GM08714 (cell line): ENCODE measurements at regions not wholly inside any gene's neighbourhood (a gene's known extent, or its start where the extent isn't known, plus 50 kb on each side); places are given as distances from the start of the nearest gene placed in this dataset.
"Not testable (repeated sequence)": the region's sequence is repeated elsewhere in the genome, so short reads cannot be mapped to it uniquely, and the experiment has no call there.

Experiments
- H3K4me3 ChIP-seq: fragments of 200-500 bp; sonication (Bioruptor generic); 2 replicates; pipeline ENCODE4 v1.5.1; 2014; ENCODE audit warnings: mild to moderate bottlenecking, low read length, inconsistent platforms
- ZNF274 ChIP-seq: IDR thresholded peaks from 2 replicates; pipeline ENCODE4 v1.6.1; 2012; ENCODE audit warnings: mild to moderate bottlenecking, low read depth, low read length

DNA sequence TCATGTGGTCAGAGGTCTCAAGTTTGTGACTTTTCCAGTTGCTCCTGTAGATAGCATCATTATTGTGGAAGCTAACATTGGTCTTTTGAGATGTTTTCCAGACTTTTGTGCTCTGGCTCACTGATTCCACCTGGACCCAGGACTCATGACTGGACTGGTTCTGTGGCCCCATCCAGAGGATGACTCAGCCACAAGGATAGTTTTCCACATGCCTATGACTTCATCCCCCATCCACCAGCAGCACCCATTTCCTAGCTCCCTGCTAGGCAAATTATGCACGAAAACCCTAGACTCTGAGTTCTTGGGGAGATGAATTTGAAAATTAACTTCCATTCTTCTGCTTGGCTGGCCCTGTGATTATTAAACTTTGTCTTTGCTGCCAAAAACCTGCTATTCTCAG is 949.3 kb downstream of the MRPL39 start:
- no peak overlapping the region for H3K4me3 ChIP-seq
- no peak for TF ChIP-seq ZNF274

- no peak overlapping the region for H3K4me3 ChIP-seq
- TF ChIP-seq ZNF274, result no peak
Measured at GRCh38 chr21:24649691-24650090, 957.6 kb downstream of the MRPL39 start.

DNA sequence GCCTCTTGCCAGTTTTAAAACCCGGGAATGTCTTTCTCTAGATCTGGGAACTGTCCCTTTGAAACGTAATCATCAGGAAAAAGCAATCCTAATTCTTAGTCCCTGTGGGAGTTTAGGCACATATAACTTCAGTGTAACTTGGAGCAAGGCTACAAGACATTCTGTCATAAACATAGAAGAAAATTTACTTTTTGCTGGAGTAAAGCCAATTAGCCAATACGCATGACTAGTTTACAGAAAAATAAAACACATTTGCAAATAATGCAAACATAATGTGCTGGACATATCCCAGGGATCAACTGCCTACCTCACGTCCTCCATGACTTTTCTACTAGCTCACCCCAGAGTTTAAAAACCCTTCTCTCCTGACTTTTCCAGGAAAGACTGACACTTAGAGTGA is 970.6 kb downstream of the MRPL39 start:
- no peak for TF ChIP-seq ZNF274
- no peak overlapping the region for H3K4me3 ChIP-seq

DNA sequence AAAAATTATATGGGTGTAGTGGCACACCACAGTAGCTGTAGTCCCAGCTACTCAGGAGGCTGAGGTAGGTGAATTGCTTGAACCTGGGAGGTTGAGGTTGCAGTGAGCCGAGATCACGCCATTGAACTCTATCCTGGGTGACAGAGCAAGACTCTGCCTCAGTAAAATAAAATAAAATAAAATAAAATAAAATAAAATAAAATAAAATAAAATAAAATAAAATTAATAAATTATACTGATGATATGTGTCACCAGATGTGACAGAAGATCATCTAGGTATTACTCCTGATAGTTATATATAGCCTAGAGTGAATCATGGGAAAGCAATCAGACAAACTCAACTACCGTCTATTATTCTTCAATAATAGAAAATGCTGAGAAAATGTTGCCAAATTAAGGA is 972.5 kb downstream of the MRPL39 start:
- no peak overlapping the region for H3K4me3 ChIP-seq
- TF ChIP-seq ZNF274, result no peak

DNA sequence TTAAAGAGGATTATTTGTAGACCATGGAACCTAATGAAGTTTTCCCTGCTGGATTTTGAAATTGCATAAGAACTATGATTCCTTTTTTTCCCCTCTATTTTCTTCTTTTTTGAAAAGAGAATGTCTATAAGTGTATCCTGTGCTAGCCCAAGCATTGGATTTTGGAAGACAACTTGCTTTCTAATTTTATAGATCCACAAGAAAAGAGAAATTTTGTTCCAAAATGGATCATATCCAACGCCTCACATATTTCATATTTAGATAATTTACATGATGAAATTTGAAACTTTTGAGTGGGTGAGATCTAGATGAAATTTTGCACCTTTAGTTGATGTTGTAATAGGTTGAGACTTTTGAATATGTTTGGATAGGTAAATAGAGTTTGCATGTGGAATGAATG is 978.7 kb downstream of the MRPL39 start:
- no peak overlapping the region for H3K4me3 ChIP-seq
- no peak for TF ChIP-seq ZNF274

DNA sequence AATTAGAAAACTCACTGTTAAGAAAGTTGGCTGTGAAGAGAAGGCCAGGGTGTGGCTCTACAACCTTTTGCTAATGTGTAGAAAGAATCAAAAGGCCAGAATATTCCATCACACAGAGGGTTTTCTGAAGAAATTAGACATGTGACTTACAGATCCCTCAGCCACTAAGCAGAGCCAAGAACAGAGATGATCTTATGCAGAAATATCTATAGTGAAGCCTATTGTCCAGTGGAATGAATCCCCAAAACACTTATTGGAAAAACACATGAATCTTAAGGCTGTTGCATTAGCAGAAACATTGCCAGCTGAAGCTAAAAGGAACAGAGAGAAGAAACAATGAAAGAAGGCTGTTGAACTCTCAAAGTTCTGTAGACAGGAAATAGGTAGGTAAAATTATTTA is 979.2 kb downstream of the MRPL39 start:
- H3K4me3 ChIP-seq, result no peak overlapping the region
- TF ChIP-seq ZNF274, result no peak

GRCh38 chr21:24617819-24618218 is 989.5 kb downstream of the MRPL39 start:
- TF ChIP-seq ZNF274, result no peak
- H3K4me3 ChIP-seq, result no peak overlapping the region

DNA sequence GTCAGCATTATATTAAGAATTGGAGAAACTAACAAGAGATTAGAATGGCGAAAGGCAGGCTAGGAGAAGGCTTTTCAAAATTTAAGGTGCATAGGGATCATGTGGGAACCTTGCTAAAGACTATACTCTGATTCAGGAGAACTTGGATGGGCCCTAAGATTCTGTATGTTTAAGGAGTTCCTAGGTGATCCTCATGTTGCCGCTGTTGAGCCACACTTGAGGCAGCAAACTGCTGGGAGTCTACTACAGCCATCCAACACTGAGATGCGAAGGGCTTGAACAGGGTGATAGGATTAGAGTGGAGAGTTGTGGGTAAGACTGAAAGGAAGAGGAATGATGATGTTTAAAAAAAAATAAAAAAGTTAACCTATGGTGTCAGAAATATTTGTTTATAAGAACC is 1013.2 kb downstream of the MRPL39 start:
- no peak for TF ChIP-seq ZNF274

GRCh38 chr21:24590261-24590660 is 1017.0 kb downstream of the MRPL39 start:
- H3K4me3 ChIP-seq, result no peak overlapping the region
- no peak for TF ChIP-seq ZNF274

More for the DNA sequence above, 1013.2 kb downstream of the MRPL39 start:
- no peak overlapping the region for H3K4me3 ChIP-seq

- TF ChIP-seq ZNF274, result no peak
- H3K4me3 ChIP-seq, result no peak overlapping the region
Measured at GRCh38 chr21:24583473-24583872, 1023.8 kb downstream of the MRPL39 start.

GRCh38 chr21:24577301-24577700 is 1030.0 kb downstream of the MRPL39 start:
- no peak for TF ChIP-seq ZNF274
- no peak overlapping the region for H3K4me3 ChIP-seq

DNA sequence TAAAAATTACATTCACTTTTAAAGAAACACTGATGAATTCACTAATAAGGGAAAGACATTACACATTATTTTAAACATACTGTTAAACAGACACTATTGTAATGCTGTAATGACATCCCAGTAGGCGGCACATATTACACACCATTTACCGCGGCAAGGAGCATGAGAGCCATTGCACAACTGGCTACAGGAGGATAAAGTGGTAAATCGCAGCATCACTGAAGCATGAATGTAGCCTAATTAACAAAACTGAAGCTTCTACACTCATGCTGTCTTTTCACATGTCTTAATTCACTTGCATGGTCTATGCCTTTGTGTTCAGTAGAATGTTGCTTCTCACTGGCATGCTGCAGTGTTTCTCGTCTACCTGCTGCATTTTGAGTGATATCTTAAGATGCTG is 1046.0 kb downstream of the MRPL39 start:
- TF ChIP-seq ZNF274, result no peak
- H3K4me3 ChIP-seq, result no peak overlapping the region

- no peak for TF ChIP-seq ZNF274
- H3K4me3 ChIP-seq, result no peak overlapping the region
Measured at GRCh38 chr21:24552491-24552890, 1054.8 kb downstream of the MRPL39 start.

GRCh38 chr21:24545807-24546361 is 1061.4 kb downstream of the MRPL39 start:
- TF ChIP-seq ZNF274, result no peak
- H3K4me3 ChIP-seq, result no peak overlapping the region

DNA sequence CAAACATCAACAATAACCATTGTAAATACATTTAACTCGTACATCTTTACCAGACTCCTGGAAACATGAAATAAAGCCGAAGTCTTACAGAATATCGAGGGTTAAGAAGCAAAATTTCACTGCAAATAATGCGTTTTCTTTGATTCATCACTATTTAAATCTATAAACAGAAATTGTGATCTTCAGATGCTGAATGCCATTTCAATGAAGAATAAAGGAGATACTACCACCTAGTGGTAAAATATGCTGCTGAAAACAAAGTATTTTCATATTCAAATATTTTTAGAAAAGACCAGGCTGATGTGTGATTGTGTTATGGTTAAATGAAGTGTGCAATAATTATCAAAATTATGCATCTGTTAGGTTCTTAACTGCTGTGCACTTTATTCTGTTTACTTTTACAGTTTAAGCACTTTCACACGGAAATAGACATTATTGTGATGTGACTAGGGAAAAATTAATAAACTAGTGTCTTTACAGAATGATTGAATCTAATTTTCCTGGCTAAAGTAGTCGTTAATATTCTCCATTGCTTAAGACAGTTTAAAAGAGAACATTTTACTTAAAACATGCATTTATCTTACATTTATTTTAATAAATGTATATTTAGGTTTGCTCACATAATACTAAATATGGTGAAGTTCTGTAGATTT is 1093.1 kb downstream of the MRPL39 start:
- H3K4me3 ChIP-seq, result no peak overlapping the region
- TF ChIP-seq ZNF274, result no peak

DNA sequence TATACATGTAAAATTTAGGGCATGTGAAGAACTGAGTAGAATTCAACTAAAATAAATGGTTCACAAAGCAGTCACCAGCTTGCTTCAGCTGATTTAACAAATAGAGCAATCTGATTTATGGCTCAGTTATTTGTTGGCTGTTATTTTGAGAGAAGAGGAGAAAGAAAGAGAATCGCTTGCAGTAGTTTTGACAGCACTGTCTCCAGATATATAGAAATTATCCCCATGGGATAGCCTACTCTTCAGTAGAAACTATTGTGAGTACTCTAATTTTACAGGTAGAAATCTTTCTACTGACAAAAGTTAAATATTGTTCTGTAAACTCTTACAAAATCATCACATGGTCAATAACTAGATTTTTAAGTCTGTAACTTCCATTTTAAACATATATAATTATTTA is 1098.2 kb downstream of the MRPL39 start:
- H3K4me3 ChIP-seq, result no peak overlapping the region
- TF ChIP-seq ZNF274, result no peak

GRCh38 chr21:24486973-24487372 is 1120.3 kb downstream of the MRPL39 start:
- TF ChIP-seq ZNF274, result no peak
- H3K4me3 ChIP-seq, result no peak overlapping the region

DNA sequence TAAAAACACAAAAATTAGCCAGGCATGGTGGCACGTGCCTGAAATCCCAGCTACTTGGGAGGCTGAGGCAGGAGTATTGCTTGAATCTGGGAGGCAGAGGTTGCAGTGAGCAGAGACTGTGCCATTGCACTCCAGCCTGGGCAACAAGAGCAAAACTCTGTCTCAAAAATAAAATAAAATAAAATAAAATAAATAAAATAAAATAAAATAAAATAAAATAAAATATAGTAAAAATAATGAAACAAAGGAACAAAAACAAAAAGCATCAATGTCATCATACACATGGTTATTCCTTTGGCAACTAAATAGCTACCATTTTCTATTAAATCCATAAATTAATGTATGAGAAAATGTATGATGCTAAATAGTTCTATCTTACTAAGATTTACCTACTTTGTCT is 1123.9 kb downstream of the MRPL39 start:
- H3K4me3 ChIP-seq, result not testable (repeated sequence)
